SK-N-MC (cell line): ENCODE measurements at regions not wholly inside any gene's neighbourhood (a gene's known extent, or its start where the extent isn't known, plus 50 kb on each side); places are given as distances from the start of the nearest gene placed in this dataset.

Experiments
- EZH2 ChIP-seq: fragments of 200-600 bp; sonication (generic); IDR thresholded peaks from one replicate; pipeline ENCODE4 v1.6.1; 2017; ENCODE audit warnings: antibody characterized with exemption
- POLR2AphosphoS5 ChIP-seq: IDR thresholded peaks from 2 replicates; pipeline ENCODE4 v1.6.1; 2012; ENCODE audit warnings: mild to moderate bottlenecking, low read depth, low read length, borderline replicate concordance

GRCh38 chr13:34617473-34618083, 324.5 kb upstream of the NBEA start:
- TF ChIP-seq POLR2AphosphoS5, result no peak
- TF ChIP-seq EZH2, result no peak
